Suppressor macrophage treated with lipopolysaccharide for 4 hours (primary cell): ENCODE measurements at regions not wholly inside any gene's neighbourhood (a gene's known extent, or its start where the extent isn't known, plus 50 kb on each side); places are given as distances from the start of the nearest gene placed in this dataset.

ENCODE experiments used
- DNase-seq: peaks from one replicate; pipeline ENCODE4 v3.0.0-alpha.2; 2020

- no peak for DNase-seq
Measured at GRCh38 chr4:13248621-13249298, 235.4 kb downstream of the RAB28 start.

GRCh38 chr4:13246107-13246506, 238.0 kb downstream of the RAB28 start:
- DNase-seq = no peak

- DNase-seq = no peak
Measured at GRCh38 chr4:13244444-13244843, 239.7 kb downstream of the RAB28 start.

GRCh38 chr4:13243152-13243551, 241.0 kb downstream of the RAB28 start:
- DNase-seq = no peak

- no peak for DNase-seq
Measured at GRCh38 chr4:13240066-13240465, 244.1 kb downstream of the RAB28 start.

- DNase-seq = no peak
Measured at GRCh38 chr4:13238936-13239335, 245.2 kb downstream of the RAB28 start.

GRCh38 chr4:13236485-13236884, 247.7 kb downstream of the RAB28 start:
- no peak for DNase-seq

- DNase-seq = no peak
Measured at GRCh38 chr4:13233755-13234154, 250.4 kb downstream of the RAB28 start.

- DNase-seq = no peak
Measured at GRCh38 chr4:13219971-13220370, 264.2 kb downstream of the RAB28 start.

- DNase-seq = no peak
Measured at GRCh38 chr4:13218326-13218958, 265.7 kb downstream of the RAB28 start.

GRCh38 chr4:13215560-13215959, 268.6 kb downstream of the RAB28 start:
- DNase-seq = no peak

GRCh38 chr4:13212936-13213335, 271.2 kb downstream of the RAB28 start:
- DNase-seq = no peak

- no peak for DNase-seq
Measured at GRCh38 chr4:13209600-13209999, 274.5 kb downstream of the RAB28 start.

- DNase-seq = no peak
Measured at GRCh38 chr4:13208558-13209193, 275.5 kb downstream of the RAB28 start.

- no peak for DNase-seq
Measured at GRCh38 chr4:13207226-13207625, 276.9 kb downstream of the RAB28 start.

- no peak for DNase-seq
Measured at GRCh38 chr4:13203101-13203500, 281.0 kb downstream of the RAB28 start.

GRCh38 chr4:13202701-13203100, 281.4 kb downstream of the RAB28 start:
- DNase-seq = no peak

GRCh38 chr4:13201241-13201640, 282.9 kb downstream of the RAB28 start:
- DNase-seq = no peak

GRCh38 chr4:13196721-13197120, 287.4 kb downstream of the RAB28 start:
- DNase-seq = no peak

GRCh38 chr4:13193662-13194061, 290.5 kb downstream of the RAB28 start:
- no peak for DNase-seq

GRCh38 chr4:13190093-13190721, 293.9 kb downstream of the RAB28 start:
- DNase-seq = no peak

- DNase-seq = no peak
Measured at GRCh38 chr4:13184199-13184598, 299.9 kb downstream of the RAB28 start.

- DNase-seq = no peak
Measured at GRCh38 chr4:13182133-13182532, 302.0 kb downstream of the RAB28 start.

GRCh38 chr4:13181681-13182080, 302.5 kb downstream of the RAB28 start:
- no peak for DNase-seq
